ENCODE measurements at regions not wholly inside any gene's neighbourhood (a gene's known extent, or its start where the extent isn't known, plus 50 kb on each side); places are given as distances from the start of the nearest gene placed in this dataset.

- no peak for DNase-seq
Measured at GRCh38 chr4:155512046-155512445, 135.3 kb upstream of the MAP9 start.

GRCh38 chr4:155510771-155511170, 134.0 kb upstream of the MAP9 start:
- DNase-seq: no peak

- DNase-seq: no peak
Measured at GRCh38 chr4:155509555-155509954, 132.8 kb upstream of the MAP9 start.

- no peak for DNase-seq
Measured at GRCh38 chr4:155506745-155507144, 130.0 kb upstream of the MAP9 start.

GRCh38 chr4:155505321-155505720, 128.6 kb upstream of the MAP9 start:
- DNase-seq: no peak

- DNase-seq: no peak
Measured at GRCh38 chr4:155497306-155497705, 120.5 kb upstream of the MAP9 start.

- DNase-seq: no peak
Measured at GRCh38 chr4:155496294-155496626, 119.5 kb upstream of the MAP9 start.

GRCh38 chr4:155495572-155496293, 119.0 kb upstream of the MAP9 start:
- DNase-seq: no peak

- no peak for DNase-seq
Measured at GRCh38 chr4:155494037-155494718, 117.4 kb upstream of the MAP9 start.

GRCh38 chr4:155491336-155492120, 114.8 kb upstream of the MAP9 start:
- DNase-seq: no peak

GRCh38 chr4:155489271-155489670, 112.5 kb upstream of the MAP9 start:
- no peak for DNase-seq

GRCh38 chr4:155488691-155489090, 111.9 kb upstream of the MAP9 start:
- no peak for DNase-seq

GRCh38 chr4:155487210-155487609, 110.4 kb upstream of the MAP9 start:
- no peak for DNase-seq

GRCh38 chr4:155481150-155481549, 104.4 kb upstream of the MAP9 start:
- no peak for DNase-seq

GRCh38 chr4:155479835-155480234, 103.1 kb upstream of the MAP9 start:
- DNase-seq: no peak

- DNase-seq: no peak
Measured at GRCh38 chr4:155478336-155478835, 101.6 kb upstream of the MAP9 start.

GRCh38 chr4:155474758-155475157, 98.0 kb upstream of the MAP9 start:
- no peak for DNase-seq

GRCh38 chr4:155473420-155474095, 96.8 kb upstream of the MAP9 start:
- DNase-seq: no peak

GRCh38 chr4:155468282-155468681, 91.5 kb upstream of the MAP9 start:
- no peak for DNase-seq

- DNase-seq: no peak
Measured at GRCh38 chr4:155450676-155451075, 73.9 kb upstream of the MAP9 start.

GRCh38 chr4:155445306-155445705, 68.5 kb upstream of the MAP9 start:
- no peak for DNase-seq

GRCh38 chr4:155444721-155445120, 68.0 kb upstream of the MAP9 start:
- no peak for DNase-seq

Data from hippocampal formation (tissue), 2 donors.